ENCODE measurements at regions not wholly inside any gene's neighbourhood (a gene's known extent, or its start where the extent isn't known, plus 50 kb on each side); places are given as distances from the start of the nearest gene placed in this dataset.

DNA sequence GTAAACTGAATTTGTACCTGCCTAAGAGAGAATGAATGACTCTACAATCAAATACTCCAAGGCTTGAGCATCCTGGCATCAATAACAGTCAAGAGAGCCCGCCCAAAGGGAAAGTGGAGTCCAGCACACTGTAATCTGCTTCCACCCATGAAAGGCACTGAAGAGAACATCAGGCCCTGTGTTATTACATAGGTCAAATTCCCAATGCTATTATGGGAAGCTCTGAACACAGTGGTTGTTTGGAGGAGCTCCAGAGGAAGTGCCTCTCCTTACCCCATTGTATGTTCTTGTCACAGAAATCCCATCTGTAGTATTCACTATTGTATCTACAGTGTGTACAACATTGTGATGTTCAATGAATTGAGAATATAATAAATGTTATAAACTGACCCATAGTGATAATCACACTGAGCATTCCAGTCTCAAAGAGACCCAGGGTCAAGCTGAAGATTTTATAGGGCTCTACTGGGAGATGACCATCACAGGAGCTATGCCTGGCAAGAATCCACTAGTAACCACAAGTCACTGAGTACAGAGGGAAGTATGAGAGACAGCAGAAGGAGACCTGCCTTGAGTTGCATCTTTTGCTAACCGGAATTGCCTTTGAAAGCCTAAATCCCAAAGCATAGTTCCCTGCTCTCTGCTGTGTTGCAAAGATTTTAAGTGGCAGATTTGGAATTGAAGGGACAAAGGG is 446.7 kb downstream of the GJA1 start:
- TF ChIP-seq CTCF (IDR thresholded peaks at IDR 0.05) (no peak), POLR2A (IDR thresholded peaks at IDR 0.05) (no peak)

Data from heart left ventricle (tissue), 13 donors.